Coronary artery (tissue), 2 donors: ENCODE measurements at regions not wholly inside any gene's neighbourhood (a gene's known extent, or its start where the extent isn't known, plus 50 kb on each side); places are given as distances from the start of the nearest gene placed in this dataset.

Source experiments
- DNase-seq: peaks from one replicate; pipeline ENCODE4 v3.0.0-alpha.2; 2017; ENCODE audit warnings: low spot score
- H3K27ac ChIP-seq, 2 donors: fragments of 200-600 bp; sonication (generic); one replicate each; pipeline ENCODE4 v1.5.1; 2016 to 2019
- H3K4me3 ChIP-seq: fragments of 200-600 bp; sonication (generic); 2 replicates; pipeline ENCODE4 v1.5.1; 2016; ENCODE audit warnings: mild to moderate bottlenecking, moderate library complexity
- CTCF ChIP-seq: fragments of 200-600 bp; sonication (generic); IDR thresholded peaks from one replicate; pipeline ENCODE4 v1.5.1; 2019; ENCODE audit warnings: antibody characterized with exemption

- H3K4me3 ChIP-seq: no peak overlapping the region
- DNase-seq: no peak
- TF ChIP-seq CTCF: no peak
- H3K27ac ChIP-seq: no peak overlapping the region
Measured at GRCh38 chr12:97082029-97082428, 175.0 kb downstream of the NEDD1 start.

- Histone ChIP-seq H3K27ac (no peak overlapping the region), H3K4me3 (no peak overlapping the region)
- DNase-seq: no peak
- TF ChIP-seq CTCF: no peak
Measured at GRCh38 chr12:97093187-97093683, 186.2 kb downstream of the NEDD1 start.

GRCh38 chr12:97097734-97098133, 190.7 kb downstream of the NEDD1 start:
- TF ChIP-seq CTCF: no peak
- Histone ChIP-seq H3K4me3 (no peak overlapping the region), H3K27ac (no peak overlapping the region)
- DNase-seq: no peak

- no peak for DNase-seq
- H3K4me3 ChIP-seq: no peak overlapping the region
- TF ChIP-seq CTCF: no peak
- no peak overlapping the region for H3K27ac ChIP-seq
Measured at GRCh38 chr12:97109441-97109840, 202.4 kb downstream of the NEDD1 start.

GRCh38 chr12:97112136-97112535, 205.1 kb downstream of the NEDD1 start:
- Histone ChIP-seq H3K27ac (no peak overlapping the region), H3K4me3 (no peak overlapping the region)
- DNase-seq: no peak
- TF ChIP-seq CTCF: no peak

GRCh38 chr12:97118796-97119375, 211.8 kb downstream of the NEDD1 start:
- no peak for DNase-seq
- Histone ChIP-seq H3K4me3 (no peak overlapping the region), H3K27ac (no peak overlapping the region)
- TF ChIP-seq CTCF: no peak

- no peak overlapping the region for H3K27ac ChIP-seq
- TF ChIP-seq CTCF: no peak
- no peak overlapping the region for H3K4me3 ChIP-seq
- DNase-seq: no peak
Measured at GRCh38 chr12:97127061-97127460, 220.0 kb downstream of the NEDD1 start.
